ENCODE measurements at regions not wholly inside any gene's neighbourhood (a gene's known extent, or its start where the extent isn't known, plus 50 kb on each side); places are given as distances from the start of the nearest gene placed in this dataset.

GRCh38 chr10:61099756-61100155 lies 155.8 kb upstream of the RHOBTB1 start:
- 93% methylated on average over 2 of the region's 4 CpGs for whole genome bisulfite sequencing (ENCODE audit: insufficient coverage)
- Histone ChIP-seq H3K27me3 (ENCODE audit: control insufficient read depth in 2 of 2, insufficient read depth in 2 of 2, low read length in 2 of 2) (no peaks in the 10 kb centered on the region), H3K9ac (ENCODE audit: insufficient read depth, low read length, poor library complexity, severe bottlenecking) (no peak overlapping the region), H3K27ac (ENCODE audit: low read depth in 1 of 2, low read length in 2 of 2) (no peak overlapping the region), H3K4me3 (replicated peaks in 1 of 3; ENCODE audit: low read depth in 2 of 3, low read length in 3 of 3) (no peak overlapping the region), H3K4me1 (ENCODE audit: control insufficient read depth in 1 of 2, insufficient read depth in 2 of 2, low read length in 2 of 2) (no peaks in the 10 kb centered on the region), H2AFZ (ENCODE audit: insufficient read depth, low read depth, low read length, poor library complexity, severe bottlenecking) (no peak overlapping the region), H3K9me3 (replicated peaks in 1 of 2; ENCODE audit: control insufficient read depth in 1 of 2, insufficient read depth in 1 of 2, low read length in 2 of 2) (no peaks in the 10 kb centered on the region), H3K36me3 (replicated peaks in 1 of 2; ENCODE audit: control insufficient read depth in 1 of 2, insufficient read depth in 2 of 2, low read length in 2 of 2) (no peaks in the 10 kb centered on the region), H4K20me1 (ENCODE audit: insufficient read depth, low read length) (no peaks in the 10 kb centered on the region), H3K4me2 (replicated peaks; ENCODE audit: extremely low read depth, low read length, poor library complexity, severe bottlenecking) (no peak overlapping the region), H3K79me2 (ENCODE audit: insufficient read depth, low read length) (no peaks in the 10 kb centered on the region)
- intact Hi-C loops (cut with micrococcal nuclease): no loop called here
- DNase-seq: no peak
- H3K27ac Mint-ChIP-seq: no peak overlapping the region
- peaks cover 0 to 3% (median 0%) of the 10 kb centered on the region in 7 donors for H3K9me3 Mint-ChIP-seq
- peaks cover 0 to 2% (median 2%) of the 10 kb centered on the region in 3 donors for H3K27me3 Mint-ChIP-seq (ENCODE audit: low read depth in 3 of 3)
- H3K36me3 Mint-ChIP-seq: no peaks in the 10 kb centered on the region
- no peak overlapping the region for H3K4me3 Mint-ChIP-seq
- TF ChIP-seq, protein P1, sequence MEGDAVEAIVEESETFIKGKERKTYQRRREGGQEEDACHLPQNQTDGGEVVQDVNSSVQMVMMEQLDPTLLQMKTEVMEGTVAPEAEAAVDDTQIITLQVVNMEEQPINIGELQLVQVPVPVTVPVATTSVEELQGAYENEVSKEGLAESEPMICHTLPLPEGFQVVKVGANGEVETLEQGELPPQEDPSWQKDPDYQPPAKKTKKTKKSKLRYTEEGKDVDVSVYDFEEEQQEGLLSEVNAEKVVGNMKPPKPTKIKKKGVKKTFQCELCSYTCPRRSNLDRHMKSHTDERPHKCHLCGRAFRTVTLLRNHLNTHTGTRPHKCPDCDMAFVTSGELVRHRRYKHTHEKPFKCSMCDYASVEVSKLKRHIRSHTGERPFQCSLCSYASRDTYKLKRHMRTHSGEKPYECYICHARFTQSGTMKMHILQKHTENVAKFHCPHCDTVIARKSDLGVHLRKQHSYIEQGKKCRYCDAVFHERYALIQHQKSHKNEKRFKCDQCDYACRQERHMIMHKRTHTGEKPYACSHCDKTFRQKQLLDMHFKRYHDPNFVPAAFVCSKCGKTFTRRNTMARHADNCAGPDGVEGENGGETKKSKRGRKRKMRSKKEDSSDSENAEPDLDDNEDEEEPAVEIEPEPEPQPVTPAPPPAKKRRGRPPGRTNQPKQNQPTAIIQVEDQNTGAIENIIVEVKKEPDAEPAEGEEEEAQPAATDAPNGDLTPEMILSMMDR (IDR thresholded peaks at IDR 0.05): no peak
- H3K4me1 Mint-ChIP-seq: no peaks in the 10 kb centered on the region

DNA sequence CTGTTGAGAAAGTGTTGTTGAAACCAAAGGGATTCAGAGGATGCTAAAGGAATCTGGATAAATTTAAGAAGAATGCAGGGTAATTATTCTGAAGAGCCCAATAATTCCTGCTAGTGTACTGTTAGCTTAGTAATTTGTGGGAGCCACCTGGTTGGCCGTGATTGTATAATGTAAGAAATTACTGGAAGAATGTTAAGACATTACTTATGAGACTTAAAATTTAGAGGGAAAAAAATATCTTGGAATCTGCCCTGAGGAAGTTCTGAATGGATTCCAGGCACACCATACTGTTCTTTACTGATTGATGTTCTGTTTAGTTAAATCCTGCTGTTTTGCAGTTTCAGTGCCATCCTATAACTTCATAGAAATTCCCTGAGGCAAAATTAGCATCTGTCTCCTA lies 155.0 kb upstream of the RHOBTB1 start:
- Mint-ChIP-seq H3K27me3 (ENCODE audit: low read depth in 3 of 3) (peaks cover 0 to 2% (median 2%) of the 10 kb centered on the region in 3 donors), H3K36me3 (no peaks in the 10 kb centered on the region), H3K9me3 (peaks cover 0 to 3% (median 0%) of the 10 kb centered on the region in 7 donors), H3K27ac (no peak overlapping the region), H3K4me3 (no peak overlapping the region), H3K4me1 (no peaks in the 10 kb centered on the region)
- Histone ChIP-seq H3K27me3 (ENCODE audit: control insufficient read depth in 2 of 2, insufficient read depth in 2 of 2, low read length in 2 of 2) (no peaks in the 10 kb centered on the region), H2AFZ (ENCODE audit: insufficient read depth, low read depth, low read length, poor library complexity, severe bottlenecking) (no peak overlapping the region), H4K20me1 (ENCODE audit: insufficient read depth, low read length) (no peaks in the 10 kb centered on the region), H3K27ac (ENCODE audit: low read depth in 1 of 2, low read length in 2 of 2) (no peak overlapping the region), H3K9me3 (replicated peaks in 1 of 2; ENCODE audit: control insufficient read depth in 1 of 2, insufficient read depth in 1 of 2, low read length in 2 of 2) (no peaks in the 10 kb centered on the region), H3K9ac (ENCODE audit: insufficient read depth, low read length, poor library complexity, severe bottlenecking) (no peak overlapping the region), H3K4me1 (ENCODE audit: control insufficient read depth in 1 of 2, insufficient read depth in 2 of 2, low read length in 2 of 2) (no peaks in the 10 kb centered on the region), H3K4me3 (replicated peaks in 1 of 3; ENCODE audit: low read depth in 2 of 3, low read length in 3 of 3) (no peak overlapping the region), H3K4me2 (replicated peaks; ENCODE audit: extremely low read depth, low read length, poor library complexity, severe bottlenecking) (no peak overlapping the region), H3K79me2 (ENCODE audit: insufficient read depth, low read length) (no peaks in the 10 kb centered on the region), H3K36me3 (replicated peaks in 1 of 2; ENCODE audit: control insufficient read depth in 1 of 2, insufficient read depth in 2 of 2, low read length in 2 of 2) (no peaks in the 10 kb centered on the region)
- intact Hi-C loops (cut with micrococcal nuclease): no loop called here
- TF ChIP-seq, protein P1 (IDR thresholded peaks at IDR 0.05): no peak
- no CpG with 5 or more reads among the region's 1 CpG for WGBS (ENCODE audit: insufficient coverage)
- no peak for DNase-seq

Data from CD14-positive monocyte (primary cell).